ENCODE measurements at regions not wholly inside any gene's neighbourhood (a gene's known extent, or its start where the extent isn't known, plus 50 kb on each side); places are given as distances from the start of the nearest gene placed in this dataset.
"Not testable (repeated sequence)": the region's sequence is repeated elsewhere in the genome, so short reads cannot be mapped to it uniquely, and the experiment has no call there.

DNA sequence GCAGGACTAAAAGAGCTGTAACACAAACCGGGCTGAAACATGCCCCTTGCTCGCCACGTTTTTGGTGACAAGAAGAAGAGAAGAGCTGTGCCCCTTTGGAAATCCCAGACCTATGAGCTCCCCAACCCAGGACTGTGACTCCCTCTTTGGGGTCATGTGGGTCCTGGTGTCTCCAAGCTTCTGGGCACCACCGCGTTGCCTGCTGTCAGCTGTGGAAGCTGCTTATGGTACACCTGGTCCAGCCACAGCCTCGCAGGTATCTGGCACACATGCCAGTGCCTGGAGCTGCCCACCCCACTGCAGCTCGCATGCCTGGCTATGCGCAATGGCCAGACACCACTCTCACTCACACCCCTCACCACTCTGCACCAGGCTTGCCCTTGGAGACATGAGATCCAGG is 171.8 kb downstream of the MATN1 start:
- H3K4me1 ChIP-seq: no peaks in the 10 kb centered on the region
- TF ChIP-seq, protein P1, sequence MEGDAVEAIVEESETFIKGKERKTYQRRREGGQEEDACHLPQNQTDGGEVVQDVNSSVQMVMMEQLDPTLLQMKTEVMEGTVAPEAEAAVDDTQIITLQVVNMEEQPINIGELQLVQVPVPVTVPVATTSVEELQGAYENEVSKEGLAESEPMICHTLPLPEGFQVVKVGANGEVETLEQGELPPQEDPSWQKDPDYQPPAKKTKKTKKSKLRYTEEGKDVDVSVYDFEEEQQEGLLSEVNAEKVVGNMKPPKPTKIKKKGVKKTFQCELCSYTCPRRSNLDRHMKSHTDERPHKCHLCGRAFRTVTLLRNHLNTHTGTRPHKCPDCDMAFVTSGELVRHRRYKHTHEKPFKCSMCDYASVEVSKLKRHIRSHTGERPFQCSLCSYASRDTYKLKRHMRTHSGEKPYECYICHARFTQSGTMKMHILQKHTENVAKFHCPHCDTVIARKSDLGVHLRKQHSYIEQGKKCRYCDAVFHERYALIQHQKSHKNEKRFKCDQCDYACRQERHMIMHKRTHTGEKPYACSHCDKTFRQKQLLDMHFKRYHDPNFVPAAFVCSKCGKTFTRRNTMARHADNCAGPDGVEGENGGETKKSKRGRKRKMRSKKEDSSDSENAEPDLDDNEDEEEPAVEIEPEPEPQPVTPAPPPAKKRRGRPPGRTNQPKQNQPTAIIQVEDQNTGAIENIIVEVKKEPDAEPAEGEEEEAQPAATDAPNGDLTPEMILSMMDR (IDR thresholded peaks at IDR 0.05): no peak
- 88 to 93% methylated on average over 8 of the region's 8 CpGs for WGBS, 2 donors
- H3K27me3 ChIP-seq: peaks cover 0 to 17% (median 0%) of the 10 kb centered on the region in 7 donors
- H3K9me3 ChIP-seq: peaks cover 0 to under 1% (median 0%) of the 10 kb centered on the region in 11 donors
- H3K4me3 ChIP-seq: no peak overlapping the region
- H3K36me3 ChIP-seq: no peaks in the 10 kb centered on the region
- DNase-seq: no peak
- intact Hi-C loops (cut with DNase I): no loop called here
- H3K27ac ChIP-seq: no peak overlapping the region
- ATAC-seq: no peak

DNA sequence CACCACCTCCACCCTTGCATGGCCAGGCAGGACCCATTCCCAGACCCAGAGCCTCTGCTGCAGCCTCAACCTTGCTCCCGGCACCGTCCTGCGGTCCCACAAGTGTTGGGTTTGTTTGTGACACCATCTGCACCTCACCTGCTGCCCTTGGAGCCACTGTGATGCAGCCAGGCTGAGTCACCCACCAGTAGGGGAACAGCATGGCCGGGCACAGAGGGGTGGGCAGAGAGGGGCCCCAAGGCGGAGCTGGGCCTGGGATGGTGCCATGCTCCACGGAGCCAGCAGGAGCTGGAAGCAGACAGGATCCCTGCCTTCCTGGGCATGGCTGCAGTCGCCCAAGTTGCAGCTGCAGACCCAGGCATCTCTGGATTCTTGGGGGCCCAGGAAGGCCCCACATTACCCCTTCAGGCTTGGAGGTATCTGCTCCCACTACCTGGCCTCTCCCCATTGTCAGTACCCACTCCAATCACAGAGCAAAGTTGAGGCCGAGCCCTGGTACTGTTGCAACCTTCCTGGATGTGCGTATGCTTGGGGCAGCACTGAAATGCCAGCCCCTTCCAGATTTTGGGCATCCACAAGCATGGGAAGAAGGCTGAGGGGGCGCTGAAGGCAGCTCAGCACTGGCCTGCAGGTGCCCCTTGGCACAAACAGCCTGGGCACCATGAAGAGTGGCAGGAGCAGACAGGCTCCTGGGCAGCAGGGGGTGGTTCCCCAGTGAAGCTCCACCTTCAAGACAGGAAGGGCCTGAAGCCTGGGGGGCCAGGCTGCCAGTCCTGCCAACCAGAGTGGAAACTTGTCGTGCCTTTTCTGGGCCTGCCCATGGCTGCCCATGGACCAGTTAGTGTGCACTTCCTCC is 172.8 kb downstream of the MATN1 start:
- DNase-seq (no peak), ATAC-seq (no peak)
- Histone ChIP-seq H3K4me1 (no peaks in the 10 kb centered on the region), H3K27ac (no peak overlapping the region), H3K4me3 (no peak overlapping the region), H3K9me3 (no peaks in the 10 kb centered on the region), H3K36me3 (no peaks in the 10 kb centered on the region), H3K27me3 (peaks cover 0 to 17% (median 0%) of the 10 kb centered on the region in 7 donors)
- TF ChIP-seq, protein P1 (IDR thresholded peaks at IDR 0.05): no peak
- 68 to 75% methylated on average over 10 to 11 of the region's 11 CpGs for WGBS, 2 donors
- intact Hi-C loops (cut with DNase I): no loop called here

DNA sequence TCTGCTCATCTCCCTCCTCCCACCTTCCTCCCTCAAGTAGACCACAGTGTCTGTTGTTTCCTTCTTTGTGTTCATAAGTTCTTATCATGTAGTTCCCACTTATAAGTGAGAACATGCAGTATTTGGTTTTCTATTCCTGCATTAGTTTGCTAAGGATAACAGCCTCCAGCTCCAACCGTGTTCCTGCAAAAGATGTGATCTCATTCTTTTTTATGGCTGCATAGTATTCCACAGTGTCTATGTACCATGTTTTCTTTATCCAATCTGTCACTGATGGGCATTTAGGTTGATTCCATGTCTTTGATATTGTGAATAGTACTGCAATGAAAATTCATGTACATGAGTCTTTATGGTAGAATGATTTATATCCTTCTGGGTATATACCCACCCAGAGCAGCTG is 173.5 kb downstream of the MATN1 start:
- 87 to 92% methylated on average over 1 of the region's 1 CpG for WGBS, 2 donors
- H3K9me3 ChIP-seq; H3K27ac ChIP-seq; ATAC-seq; H3K36me3 ChIP-seq; intact Hi-C loops (cut with DNase I); H3K4me1 ChIP-seq; H3K4me3 ChIP-seq; DNase-seq: not testable (repeated sequence)
- H3K27me3 ChIP-seq: peaks cover 0 to 14% (median 0%) of the 10 kb centered on the region in 7 donors

DNA sequence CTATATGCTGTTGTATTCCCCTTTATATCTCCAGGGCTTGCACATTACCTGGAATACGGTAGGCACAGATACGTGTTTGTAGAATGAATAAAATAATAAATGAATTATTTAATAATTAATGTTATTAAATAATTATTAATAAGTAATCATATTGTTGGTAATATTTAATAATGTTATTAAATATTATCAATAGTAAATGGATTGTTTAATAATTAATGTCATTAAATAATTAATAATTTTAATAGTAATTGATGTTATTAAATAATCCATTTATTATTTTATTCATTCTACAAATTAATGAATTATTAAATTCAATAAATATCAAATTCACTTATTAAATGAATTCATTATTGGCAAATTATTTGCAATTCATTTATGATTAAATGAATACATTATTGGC is 175.1 kb downstream of the MATN1 start:
- no peaks in the 10 kb centered on the region for H3K9me3 ChIP-seq
- intact Hi-C loops (cut with DNase I): no loop called here
- H3K4me3 ChIP-seq: no peak overlapping the region
- WGBS, 2 donors: 94 to 97% methylated on average over 2 of the region's 2 CpGs
- H3K36me3 ChIP-seq: no peaks in the 10 kb centered on the region
- DNase-seq (no peak), ATAC-seq (no peak)
- H3K27ac ChIP-seq: no peak overlapping the region
- TF ChIP-seq, protein P1 (IDR thresholded peaks at IDR 0.05): no peak
- peaks cover 0 to 7% (median 0%) of the 10 kb centered on the region in 7 donors for H3K27me3 ChIP-seq
- no peaks in the 10 kb centered on the region for H3K4me1 ChIP-seq

DNA sequence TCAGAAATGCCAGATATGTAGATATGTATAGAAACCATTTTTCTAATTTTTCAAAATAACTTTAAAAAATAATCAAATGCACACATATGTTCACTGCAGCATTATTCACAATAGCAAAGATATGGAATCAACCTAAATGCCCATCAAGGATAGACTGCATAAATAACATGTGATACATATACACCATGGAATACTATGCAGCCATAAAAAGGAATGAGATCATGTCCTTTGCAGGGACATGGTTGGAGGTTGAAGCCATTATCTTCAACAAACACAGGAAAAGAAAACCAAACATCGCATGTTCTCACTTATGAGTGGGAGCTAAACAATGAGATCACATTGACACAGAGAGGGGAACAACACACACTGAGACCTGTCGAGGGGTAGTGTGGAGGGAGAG is 176.1 kb downstream of the MATN1 start:
- ATAC-seq; H3K9me3 ChIP-seq; H3K27ac ChIP-seq; H3K27me3 ChIP-seq; DNase-seq; H3K4me3 ChIP-seq; H3K4me1 ChIP-seq; H3K36me3 ChIP-seq; intact Hi-C loops (cut with DNase I): not testable (repeated sequence)
- 40 to 68% methylated on average over 2 of the region's 2 CpGs for WGBS, 2 donors

All from heart right ventricle (tissue), 16 donors.